LHCN-M2 (cell line): ENCODE measurements at regions not wholly inside any gene's neighbourhood (a gene's known extent, or its start where the extent isn't known, plus 50 kb on each side); places are given as distances from the start of the nearest gene placed in this dataset.
A peak's percentile ranks its signal among the peaks of the same experiment; 100 is the strongest.
"Not testable (repeated sequence)": the region's sequence is repeated elsewhere in the genome, so short reads cannot be mapped to it uniquely, and the experiment has no call there.

Experiments
- DNase-seq: peaks from one replicate; pipeline ENCODE4 v3.0.0-alpha.2; 2012; ENCODE audit warnings: low read depth

- DNase-seq: no peak
Measured at GRCh38 chr1:201724039-201724765, 104.8 kb upstream of the IPO9 start.

GRCh38 chr1:201724766-201725118 lies 104.2 kb upstream of the IPO9 start:
- DNase-seq: no peak

- no peak for DNase-seq
Measured at GRCh38 chr1:201726700-201727099, 102.3 kb upstream of the IPO9 start.

- no peak for DNase-seq
Measured at GRCh38 chr1:201728731-201729130, 100.2 kb upstream of the IPO9 start.

- no peak for DNase-seq
Measured at GRCh38 chr1:201729973-201730608, 98.9 kb upstream of the IPO9 start.

GRCh38 chr1:201730611-201731010 lies 98.3 kb upstream of the IPO9 start:
- no peak for DNase-seq

- DNase-seq: no peak
Measured at GRCh38 chr1:201731142-201731541, 97.8 kb upstream of the IPO9 start.

GRCh38 chr1:201731592-201731991 lies 97.4 kb upstream of the IPO9 start:
- DNase-seq: no peak

GRCh38 chr1:201732351-201732750 lies 96.6 kb upstream of the IPO9 start:
- DNase-seq: peak; percentile 55

- not testable (repeated sequence) for DNase-seq
Measured at GRCh38 chr1:201734221-201734620, 94.7 kb upstream of the IPO9 start.

- no peak for DNase-seq
Measured at GRCh38 chr1:201734786-201735185, 94.2 kb upstream of the IPO9 start.

GRCh38 chr1:201736707-201737320 lies 92.1 kb upstream of the IPO9 start:
- DNase-seq: no peak

GRCh38 chr1:201737352-201738060 lies 91.5 kb upstream of the IPO9 start:
- peak; percentile 73 for DNase-seq

GRCh38 chr1:201739080-201739479 lies 89.9 kb upstream of the IPO9 start:
- no peak for DNase-seq

GRCh38 chr1:201739492-201740085 lies 89.4 kb upstream of the IPO9 start:
- no peak for DNase-seq

GRCh38 chr1:201740086-201740541 lies 88.8 kb upstream of the IPO9 start:
- DNase-seq: no peak

- DNase-seq: no peak
Measured at GRCh38 chr1:201740670-201741111, 88.3 kb upstream of the IPO9 start.

- no peak for DNase-seq
Measured at GRCh38 chr1:201741763-201742342, 87.1 kb upstream of the IPO9 start.

GRCh38 chr1:201742476-201742875 lies 86.5 kb upstream of the IPO9 start:
- DNase-seq: no peak

GRCh38 chr1:201742955-201743805 lies 85.8 kb upstream of the IPO9 start:
- DNase-seq: no peak
